ENCODE measurements at regions not wholly inside any gene's neighbourhood (a gene's known extent, or its start where the extent isn't known, plus 50 kb on each side); places are given as distances from the start of the nearest gene placed in this dataset.
"Not testable (repeated sequence)": the region's sequence is repeated elsewhere in the genome, so short reads cannot be mapped to it uniquely, and the experiment has no call there.

GRCh38 chr9:61983441-61983840 lies 793.6 kb downstream of the SPATA31A7 start:
- TF ChIP-seq CTCF (optimal IDR thresholded peaks at IDR 0.05 in 1 of 3, IDR thresholded peaks at IDR 0.05 in 1 of 3, conservative IDR thresholded peaks at IDR 0.05 in 1 of 3; ENCODE audit: extremely low read depth in 1 of 3, insufficient read depth in 2 of 3, low read length in 3 of 3); EZH2 (IDR thresholded peaks at IDR 0.05; ENCODE audit: low read length): not testable (repeated sequence)
